HEK293T (cell line): ENCODE measurements at regions not wholly inside any gene's neighbourhood (a gene's known extent, or its start where the extent isn't known, plus 50 kb on each side); places are given as distances from the start of the nearest gene placed in this dataset.

ENCODE experiments used
- FOXK2 ChIP-seq: fragments of 450-650 bp; IDR thresholded peaks from 2 replicates; pipeline ENCODE4 v1.6.1; 2016; ENCODE audit warnings: mild to moderate bottlenecking
- SUZ12 ChIP-seq: fragments of 450-650 bp; IDR thresholded peaks from 2 replicates; pipeline ENCODE4 v1.6.1; 2016; ENCODE audit warnings: mild to moderate bottlenecking

DNA sequence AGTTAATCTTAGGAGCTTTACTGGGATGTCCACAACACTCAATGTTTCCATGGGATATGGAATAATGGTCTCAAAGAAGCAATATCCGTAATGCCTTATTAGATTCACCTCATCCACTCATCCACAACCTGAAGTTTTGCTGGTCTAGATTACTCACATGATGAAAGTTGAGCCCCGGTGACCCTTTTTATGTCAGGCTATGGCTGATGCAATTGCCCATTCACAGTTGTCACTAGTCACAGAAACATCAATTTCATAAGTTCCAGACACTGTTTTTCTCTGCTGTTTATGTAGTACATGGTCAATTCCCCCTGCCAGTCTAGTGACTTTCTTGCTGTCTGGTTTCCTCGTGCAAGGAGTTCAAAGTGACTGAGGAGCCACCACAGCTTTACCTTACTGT is 491.2 kb upstream of the ATXN8OS start:
- TF ChIP-seq FOXK2 (no peak), SUZ12 (no peak)
